KMS-11 (cell line): ENCODE measurements at regions not wholly inside any gene's neighbourhood (a gene's known extent, or its start where the extent isn't known, plus 50 kb on each side); places are given as distances from the start of the nearest gene placed in this dataset.

Experiments used
- H2AFZ ChIP-seq: fragments of 200-600 bp; sonication (generic); 2 replicates; pipeline ENCODE4 v1.6.1; 2016; ENCODE audit warnings: antibody characterized with exemption, mixed run types, low read depth
- H3K27ac ChIP-seq: fragments of 200-600 bp; sonication (generic); 2 replicates; pipeline ENCODE4 v1.6.1; 2016; ENCODE audit warnings: mild to moderate bottlenecking, mixed run types
- H3K27me3 ChIP-seq: fragments of 200-600 bp; sonication (generic); 2 replicates; pipeline ENCODE4 v1.6.1; 2017; ENCODE audit warnings: mild to moderate bottlenecking, low read depth, mixed run types, moderate library complexity; ENCODE audit not compliant: insufficient read depth
- H3K36me3 ChIP-seq: fragments of 200-600 bp; sonication (generic); 2 replicates; pipeline ENCODE4 v1.6.1; 2017; ENCODE audit warnings: mild to moderate bottlenecking, mixed run types; ENCODE audit not compliant: insufficient read depth
- H3K4me1 ChIP-seq: fragments of 200-600 bp; sonication (generic); 2 replicates; pipeline ENCODE4 v1.6.1; 2016; ENCODE audit warnings: mild to moderate bottlenecking, low read depth, mixed run types; ENCODE audit not compliant: poor library complexity, severe bottlenecking
- H3K4me2 ChIP-seq: fragments of 200-600 bp; sonication (generic); 2 replicates; pipeline ENCODE4 v1.7.0; 2016; ENCODE audit warnings: mild to moderate bottlenecking, mixed run types
- H3K4me3 ChIP-seq: fragments of 200-600 bp; sonication (generic); IDR thresholded peaks from 2 replicates; pipeline ENCODE4 v1.6.1; 2017; ENCODE audit warnings: low read depth, low read length, mixed read lengths; ENCODE audit not compliant: insufficient read depth
- H3K79me2 ChIP-seq: fragments of 200-600 bp; sonication (generic); 2 replicates; pipeline ENCODE4 v1.6.1; 2016; ENCODE audit warnings: low read depth, mixed run types; ENCODE audit not compliant: insufficient read depth
- H3K9ac ChIP-seq: fragments of 200-600 bp; sonication (generic); 2 replicates; pipeline ENCODE4 v1.6.1; 2016; ENCODE audit warnings: mild to moderate bottlenecking, mixed run types
- H4K20me1 ChIP-seq: fragments of 200-600 bp; sonication (generic); 2 replicates; pipeline ENCODE4 v1.6.1; 2016; ENCODE audit warnings: mild to moderate bottlenecking, mixed run types; ENCODE audit not compliant: insufficient read depth
- CTCF ChIP-seq: fragments of 200-600 bp; sonication (generic); conservative IDR thresholded peaks from 2 replicates; pipeline ENCODE4 v1.6.1; 2017; ENCODE audit warnings: low read depth, mild to moderate bottlenecking, antibody characterized with exemption, low read length, moderate library complexity, mixed read lengths

GRCh38 chr1:5701642-5702041 lies 290.6 kb downstream of the NPHP4 start:
- Histone ChIP-seq H3K9ac (no peak overlapping the region), H3K4me2 (no peak overlapping the region), H3K4me3 (no peak overlapping the region), H2AFZ (no peak overlapping the region), H3K27ac (no peak overlapping the region), H3K27me3 (peaks cover 53% of the 10 kb centered on the region), H3K4me1 (no peaks in the 10 kb centered on the region), H3K36me3 (no peaks in the 10 kb centered on the region), H4K20me1 (no peaks in the 10 kb centered on the region), H3K79me2 (no peaks in the 10 kb centered on the region)
- TF ChIP-seq CTCF: no peak

DNA sequence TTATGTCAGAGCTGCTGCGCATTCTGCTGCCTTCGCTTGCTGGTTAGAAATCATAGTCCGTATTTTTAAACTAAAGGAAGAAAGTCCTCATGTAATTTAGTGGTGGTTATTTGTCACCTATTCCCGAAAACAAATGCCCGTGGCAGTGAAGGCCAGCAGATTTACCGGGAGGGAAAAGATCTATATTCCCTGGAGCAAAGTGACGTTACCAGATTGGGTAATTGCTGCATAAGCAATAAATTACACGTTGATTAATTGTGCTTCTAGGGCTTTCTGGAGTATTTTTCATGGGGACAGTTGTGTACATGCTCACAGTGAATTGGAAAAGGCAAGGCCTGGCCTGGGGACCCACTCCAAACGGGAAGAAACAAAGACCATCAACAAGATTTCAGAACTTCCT lies 298.7 kb downstream of the NPHP4 start:
- Histone ChIP-seq H2AFZ (no peak overlapping the region), H3K27me3 (peaks cover 62% of the 10 kb centered on the region), H3K4me3 (no peak overlapping the region), H3K9ac (no peak overlapping the region), H3K27ac (no peak overlapping the region), H3K4me2 (no peak overlapping the region), H4K20me1 (no peaks in the 10 kb centered on the region), H3K36me3 (no peaks in the 10 kb centered on the region), H3K79me2 (no peaks in the 10 kb centered on the region), H3K4me1 (no peaks in the 10 kb centered on the region)
- TF ChIP-seq CTCF: no peak

GRCh38 chr1:5692664-5693063 lies 299.6 kb downstream of the NPHP4 start:
- Histone ChIP-seq H3K4me1 (no peaks in the 10 kb centered on the region), H2AFZ (no peak overlapping the region), H3K27ac (no peak overlapping the region), H3K36me3 (no peaks in the 10 kb centered on the region), H3K9ac (no peak overlapping the region), H3K4me3 (no peak overlapping the region), H3K79me2 (no peaks in the 10 kb centered on the region), H4K20me1 (no peaks in the 10 kb centered on the region), H3K4me2 (no peak overlapping the region), H3K27me3 (peaks cover 53% of the 10 kb centered on the region)
- TF ChIP-seq CTCF: no peak

DNA sequence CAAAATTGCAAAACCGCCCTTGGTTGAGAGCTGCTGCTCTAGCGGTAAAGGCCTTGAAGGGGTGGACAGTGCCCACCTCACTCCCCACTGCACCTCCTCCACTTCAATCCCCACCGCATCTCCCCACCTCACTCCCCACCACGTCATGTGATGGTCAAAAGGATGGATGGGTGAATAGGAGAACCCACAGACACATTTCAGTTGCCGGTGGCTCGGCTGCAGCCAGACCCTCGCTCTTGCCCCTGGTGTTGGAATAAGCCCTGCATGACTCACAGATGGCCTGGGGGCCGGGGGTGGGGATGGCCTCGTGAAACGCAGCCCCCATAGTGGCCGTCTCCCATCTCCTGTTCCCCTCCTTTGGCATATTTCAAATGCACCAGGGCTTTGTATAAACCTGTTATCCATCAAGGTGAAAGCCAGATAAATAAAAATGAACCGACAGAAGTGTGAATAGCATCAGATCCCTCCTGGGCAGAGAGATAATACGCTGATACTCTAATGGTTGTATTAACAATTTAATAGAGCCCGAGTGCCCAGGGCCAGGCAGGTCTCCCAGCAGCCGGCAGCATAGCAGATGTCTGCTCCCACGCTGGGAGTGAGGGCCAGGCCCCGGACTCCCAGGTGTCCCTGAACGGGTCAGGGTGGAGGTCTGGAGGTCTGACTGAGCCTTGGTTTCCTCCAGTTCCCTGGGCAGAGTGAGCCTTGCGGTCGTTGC lies 300.3 kb downstream of the NPHP4 start:
- Histone ChIP-seq H4K20me1 (no peaks in the 10 kb centered on the region), H3K4me3 (no peak overlapping the region), H3K36me3 (no peaks in the 10 kb centered on the region), H3K27ac (no peak overlapping the region), H3K4me2 (no peak overlapping the region), H3K9ac (no peak overlapping the region), H3K4me1 (no peaks in the 10 kb centered on the region), H3K79me2 (no peaks in the 10 kb centered on the region), H2AFZ (no peak overlapping the region), H3K27me3 (peaks cover 46% of the 10 kb centered on the region)
- TF ChIP-seq CTCF: no peak
